ENCODE measurements at regions not wholly inside any gene's neighbourhood (a gene's known extent, or its start where the extent isn't known, plus 50 kb on each side); places are given as distances from the start of the nearest gene placed in this dataset.
"Not testable (repeated sequence)": the region's sequence is repeated elsewhere in the genome, so short reads cannot be mapped to it uniquely, and the experiment has no call there.

DNA sequence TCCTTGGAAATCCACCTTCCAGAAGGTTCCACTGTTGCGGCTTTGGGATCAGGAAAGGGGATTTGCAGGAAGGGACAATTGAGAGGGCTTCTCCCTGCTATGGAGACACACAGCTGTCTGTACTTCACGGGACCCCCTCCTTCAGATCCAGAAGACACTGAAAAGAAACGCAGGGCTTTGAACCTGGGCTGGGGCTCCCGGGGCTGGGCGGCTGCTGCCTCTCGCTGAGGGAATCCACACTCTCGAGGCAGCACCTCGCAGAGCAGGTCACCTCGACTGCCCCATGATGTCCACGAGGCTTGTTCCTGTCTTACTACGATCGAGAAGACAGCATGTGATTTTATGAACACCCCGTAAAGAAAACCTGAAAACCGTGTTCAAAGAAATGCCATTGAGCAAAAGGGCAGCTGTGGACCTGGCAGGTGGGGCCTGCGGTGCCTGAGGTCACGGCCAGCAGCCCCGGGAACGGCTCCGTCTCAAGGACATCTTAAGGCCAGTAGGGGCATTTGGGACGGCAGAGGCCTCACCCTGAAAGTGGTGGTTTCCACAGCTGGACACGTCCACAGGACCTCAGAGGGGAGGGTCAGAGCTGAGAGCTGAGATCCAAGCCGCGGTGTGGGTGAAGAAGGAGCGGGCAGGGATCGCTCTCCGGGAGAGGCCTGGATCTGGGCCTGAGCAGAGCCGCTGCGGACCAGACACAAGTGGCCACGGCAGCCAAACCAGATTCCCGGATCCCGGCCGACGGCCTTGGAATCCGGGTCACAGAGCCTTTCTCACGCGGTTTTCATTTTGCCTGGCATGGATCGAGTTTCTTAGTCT lies 165.7 kb downstream of the RTP5 start:
- H3K27ac ChIP-seq (ENCODE audit: low read depth, low read length), result no peak overlapping the region
- H3K27me3 ChIP-seq (ENCODE audit: control insufficient read depth, insufficient read depth, low read length), result peaks cover 4% of the 10 kb centered on the region

DNA sequence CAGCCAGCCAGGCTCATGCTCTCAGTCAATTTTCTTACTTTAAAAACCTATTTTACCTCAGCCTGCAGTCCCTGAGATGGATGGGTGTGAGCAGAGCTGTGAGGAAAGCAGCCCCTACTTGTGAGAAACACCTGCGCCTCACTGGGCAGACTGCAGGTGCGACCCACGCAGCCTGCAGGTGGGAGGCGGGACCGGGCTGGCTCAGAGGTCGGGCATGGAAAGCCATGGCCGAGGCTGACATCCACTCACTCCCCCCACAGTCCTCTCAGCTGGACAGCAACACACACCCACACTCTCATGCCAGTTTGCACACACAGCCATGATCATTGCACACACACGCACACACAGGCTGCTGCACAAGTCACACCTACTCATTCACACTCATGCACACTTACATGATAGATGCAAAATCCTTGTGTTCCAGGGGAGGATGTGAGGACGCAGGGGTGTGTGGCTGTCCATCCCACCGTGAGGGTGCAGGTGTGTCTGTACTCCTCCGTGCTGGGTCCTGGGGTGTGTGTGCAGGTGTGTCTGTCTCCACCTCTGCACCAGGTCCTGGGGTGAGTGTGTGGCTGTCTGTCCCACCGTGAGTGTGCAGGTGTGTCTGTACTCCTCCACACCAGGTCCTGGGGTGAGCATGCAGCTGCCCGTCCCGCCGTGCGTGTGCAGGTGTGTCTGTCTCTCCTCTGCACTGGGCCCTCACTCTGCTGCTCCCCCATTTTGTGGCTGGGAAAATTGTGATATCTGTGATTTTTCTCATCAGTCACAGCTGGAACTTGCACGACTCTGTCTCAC lies 166.5 kb downstream of the RTP5 start:
- Histone ChIP-seq H3K4me1 (ENCODE audit: control insufficient read depth, insufficient read depth, low read length) (no peaks in the 10 kb centered on the region), H3K27ac (ENCODE audit: low read depth, low read length) (no peak overlapping the region), H3K9ac (ENCODE audit: low read length) (no peak overlapping the region), H3K36me3 (ENCODE audit: control insufficient read depth, insufficient read depth, low read length) (no peaks in the 10 kb centered on the region), H3K27me3 (ENCODE audit: control insufficient read depth, insufficient read depth, low read length) (peaks cover 4% of the 10 kb centered on the region), H3K4me3 (ENCODE audit: low read length) (no peak overlapping the region)

More for the DNA sequence above, 165.7 kb downstream of the RTP5 start:
- Histone ChIP-seq H3K4me1 (ENCODE audit: control insufficient read depth, insufficient read depth, low read length) (no peaks in the 10 kb centered on the region), H3K9ac (ENCODE audit: low read length) (no peak overlapping the region), H3K4me3 (ENCODE audit: low read length) (no peak overlapping the region), H3K36me3 (ENCODE audit: control insufficient read depth, insufficient read depth, low read length) (no peaks in the 10 kb centered on the region)

DNA sequence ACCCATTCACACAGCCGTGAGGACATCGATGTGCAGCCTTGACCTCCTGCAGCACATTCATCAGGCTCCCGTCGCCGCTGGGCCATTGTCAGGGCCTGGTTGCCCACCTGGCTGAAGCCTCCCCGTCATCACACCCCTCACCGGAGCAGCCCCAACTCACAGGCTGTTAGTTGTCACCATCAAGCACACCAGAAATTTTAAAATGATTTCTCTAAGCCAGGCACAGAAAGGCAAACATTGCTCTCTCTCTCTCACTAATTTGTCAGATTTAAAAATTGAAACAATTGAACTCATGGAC lies 167.1 kb downstream of the RTP5 start:
- Histone ChIP-seq H3K36me3 (ENCODE audit: control insufficient read depth, insufficient read depth, low read length) (no peaks in the 10 kb centered on the region), H3K9ac (ENCODE audit: low read length) (no peak overlapping the region), H3K27me3 (ENCODE audit: control insufficient read depth, insufficient read depth, low read length) (peaks cover 4% of the 10 kb centered on the region), H3K4me3 (ENCODE audit: low read length) (no peak overlapping the region), H3K27ac (ENCODE audit: low read depth, low read length) (no peak overlapping the region), H3K4me1 (ENCODE audit: control insufficient read depth, insufficient read depth, low read length) (no peaks in the 10 kb centered on the region)

DNA sequence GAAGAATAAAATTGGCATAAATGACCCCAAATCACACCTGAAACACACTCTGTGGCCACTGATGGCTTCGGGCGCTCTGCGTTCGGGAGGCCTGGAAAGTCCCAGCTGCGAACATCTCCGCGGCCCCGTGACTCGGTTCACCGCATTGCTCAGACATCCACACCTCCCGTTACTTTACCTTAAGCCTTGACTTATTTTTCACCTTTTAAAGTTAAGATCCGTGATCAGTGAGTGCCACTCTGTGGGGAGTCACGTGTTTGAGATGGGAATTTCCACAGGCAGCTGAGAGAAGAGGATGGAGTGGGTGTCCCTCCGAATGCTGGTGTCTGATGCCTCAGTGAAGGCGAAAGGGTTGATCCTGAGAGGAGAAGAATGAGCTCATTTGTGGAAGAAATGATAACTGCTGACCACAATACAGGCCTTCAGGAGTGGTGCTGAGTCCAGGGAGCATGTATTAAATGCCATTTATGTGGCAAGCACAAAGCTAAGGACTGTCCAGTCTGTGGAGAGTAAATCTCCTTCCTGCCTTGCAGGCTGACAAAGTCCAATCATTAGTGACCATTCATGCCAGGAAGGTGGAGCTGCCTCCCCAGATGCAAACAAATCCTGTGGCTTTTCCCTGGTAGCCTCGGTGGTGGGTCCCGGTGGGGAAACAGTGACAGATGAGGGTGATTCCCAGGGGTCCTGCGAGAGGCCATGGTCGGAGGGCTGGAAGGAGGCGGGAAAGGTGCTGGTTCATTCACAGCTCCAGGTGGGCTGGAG lies 168.8 kb downstream of the RTP5 start:
- Histone ChIP-seq H3K9ac (ENCODE audit: low read length) (no peak overlapping the region), H3K27me3 (ENCODE audit: control insufficient read depth, insufficient read depth, low read length) (peaks cover 4% of the 10 kb centered on the region), H3K4me3 (ENCODE audit: low read length) (no peak overlapping the region), H3K27ac (ENCODE audit: low read depth, low read length) (no peak overlapping the region), H3K4me1 (ENCODE audit: control insufficient read depth, insufficient read depth, low read length) (no peaks in the 10 kb centered on the region), H3K36me3 (ENCODE audit: control insufficient read depth, insufficient read depth, low read length) (no peaks in the 10 kb centered on the region)

DNA sequence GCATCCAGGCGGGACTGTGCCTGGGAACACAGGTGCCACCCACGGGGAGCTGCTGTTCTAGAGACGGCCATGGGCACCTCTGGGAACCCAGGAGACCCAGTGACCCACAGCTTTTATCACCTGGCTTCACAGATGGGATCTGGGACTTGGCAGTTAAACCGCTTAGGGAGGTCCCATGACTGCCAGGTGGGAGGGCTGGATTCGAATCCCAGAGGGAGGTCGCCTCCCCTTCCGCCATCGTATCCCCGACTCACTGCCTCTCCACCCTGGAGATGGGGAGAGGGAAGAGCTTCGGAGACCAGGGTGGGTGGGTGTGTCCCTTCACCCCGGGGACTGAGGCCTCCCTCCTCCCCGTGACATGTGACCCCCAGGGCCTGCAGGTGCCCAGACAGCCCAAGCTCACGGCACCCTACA lies 169.4 kb downstream of the RTP5 start:
- Histone ChIP-seq H3K27ac (ENCODE audit: low read depth, low read length) (no peak overlapping the region), H3K4me1 (ENCODE audit: control insufficient read depth, insufficient read depth, low read length) (no peaks in the 10 kb centered on the region), H3K4me3 (ENCODE audit: low read length) (no peak overlapping the region), H3K9ac (ENCODE audit: low read length) (no peak overlapping the region), H3K36me3 (ENCODE audit: control insufficient read depth, insufficient read depth, low read length) (no peaks in the 10 kb centered on the region), H3K27me3 (ENCODE audit: control insufficient read depth, insufficient read depth, low read length) (peaks cover 4% of the 10 kb centered on the region)

DNA sequence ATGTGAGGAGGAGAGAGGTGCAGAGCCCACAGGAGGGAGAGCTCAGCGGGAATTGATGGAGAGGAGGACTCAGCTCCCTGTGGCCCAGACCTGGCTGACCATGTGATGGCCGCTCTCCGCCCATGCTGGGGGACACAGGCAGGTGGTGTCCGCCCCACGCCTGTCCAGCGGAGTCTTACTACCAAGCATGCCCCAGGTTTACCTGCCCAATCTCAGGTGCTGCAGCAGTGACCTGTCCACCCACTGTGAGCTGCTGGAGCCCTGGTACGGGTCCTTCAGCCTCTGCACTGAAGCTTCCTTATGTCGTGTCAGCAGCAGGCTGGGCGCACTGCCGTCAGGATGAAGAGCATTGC lies 170.8 kb downstream of the RTP5 start:
- H3K9ac ChIP-seq (ENCODE audit: low read length), result no peak overlapping the region
- H3K27me3 ChIP-seq (ENCODE audit: control insufficient read depth, insufficient read depth, low read length), result peaks cover 4% of the 10 kb centered on the region
- no peak overlapping the region for H3K27ac ChIP-seq (ENCODE audit: low read depth, low read length)
- H3K4me1 ChIP-seq (ENCODE audit: control insufficient read depth, insufficient read depth, low read length), result no peaks in the 10 kb centered on the region
- H3K36me3 ChIP-seq (ENCODE audit: control insufficient read depth, insufficient read depth, low read length), result no peaks in the 10 kb centered on the region
- no peak overlapping the region for H3K4me3 ChIP-seq (ENCODE audit: low read length)

DNA sequence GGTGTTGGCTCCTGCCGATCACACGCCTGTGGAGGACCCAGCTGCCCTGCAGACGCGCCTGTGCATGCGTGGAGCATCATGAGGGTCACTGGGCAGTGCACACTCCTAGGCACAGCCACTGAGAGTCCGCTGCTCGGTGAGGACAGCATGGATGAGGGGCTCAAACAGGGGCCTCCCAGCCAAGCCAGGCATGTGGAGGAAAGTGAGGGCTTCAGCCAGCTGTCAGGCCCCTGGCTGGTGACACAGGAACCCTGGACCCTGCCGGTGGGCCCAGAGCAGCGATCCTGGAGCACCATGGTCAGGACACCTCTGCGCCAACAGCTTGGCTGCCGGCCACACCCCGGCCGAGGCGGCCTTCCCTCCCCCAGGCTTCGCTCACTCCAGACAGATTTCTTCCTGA lies 171.2 kb downstream of the RTP5 start:
- H3K4me1 ChIP-seq (ENCODE audit: control insufficient read depth, insufficient read depth, low read length), result no peaks in the 10 kb centered on the region
- no peak overlapping the region for H3K9ac ChIP-seq (ENCODE audit: low read length)
- peaks cover 4% of the 10 kb centered on the region for H3K27me3 ChIP-seq (ENCODE audit: control insufficient read depth, insufficient read depth, low read length)
- H3K36me3 ChIP-seq (ENCODE audit: control insufficient read depth, insufficient read depth, low read length), result no peaks in the 10 kb centered on the region
- H3K4me3 ChIP-seq (ENCODE audit: low read length), result no peak overlapping the region
- H3K27ac ChIP-seq (ENCODE audit: low read depth, low read length), result no peak overlapping the region

DNA sequence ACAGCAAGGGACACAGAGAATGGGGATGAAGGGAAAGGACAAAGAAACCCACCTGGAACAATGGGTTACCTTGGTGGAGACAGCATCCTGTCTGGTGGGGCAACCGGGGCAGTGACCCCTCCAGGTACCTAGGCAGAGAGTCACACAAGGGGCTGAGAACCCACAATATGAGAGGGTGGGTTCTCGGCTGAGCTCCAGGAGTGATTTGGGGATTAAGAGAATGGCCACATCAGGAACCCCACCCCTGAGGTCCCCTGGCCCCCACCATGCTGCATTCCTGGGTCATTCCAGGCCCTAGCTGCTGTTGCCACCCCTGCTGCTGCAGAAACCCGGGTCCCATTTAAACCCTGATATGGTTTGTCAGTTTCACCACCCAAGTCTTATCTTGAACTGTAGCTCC lies 172.3 kb downstream of the RTP5 start:
- Histone ChIP-seq H3K4me1 (ENCODE audit: control insufficient read depth, insufficient read depth, low read length) (no peaks in the 10 kb centered on the region), H3K27me3 (ENCODE audit: control insufficient read depth, insufficient read depth, low read length) (peaks cover 2% of the 10 kb centered on the region), H3K9ac (ENCODE audit: low read length) (no peak overlapping the region), H3K27ac (ENCODE audit: low read depth, low read length) (no peak overlapping the region), H3K36me3 (ENCODE audit: control insufficient read depth, insufficient read depth, low read length) (no peaks in the 10 kb centered on the region), H3K4me3 (ENCODE audit: low read length) (no peak overlapping the region)

DNA sequence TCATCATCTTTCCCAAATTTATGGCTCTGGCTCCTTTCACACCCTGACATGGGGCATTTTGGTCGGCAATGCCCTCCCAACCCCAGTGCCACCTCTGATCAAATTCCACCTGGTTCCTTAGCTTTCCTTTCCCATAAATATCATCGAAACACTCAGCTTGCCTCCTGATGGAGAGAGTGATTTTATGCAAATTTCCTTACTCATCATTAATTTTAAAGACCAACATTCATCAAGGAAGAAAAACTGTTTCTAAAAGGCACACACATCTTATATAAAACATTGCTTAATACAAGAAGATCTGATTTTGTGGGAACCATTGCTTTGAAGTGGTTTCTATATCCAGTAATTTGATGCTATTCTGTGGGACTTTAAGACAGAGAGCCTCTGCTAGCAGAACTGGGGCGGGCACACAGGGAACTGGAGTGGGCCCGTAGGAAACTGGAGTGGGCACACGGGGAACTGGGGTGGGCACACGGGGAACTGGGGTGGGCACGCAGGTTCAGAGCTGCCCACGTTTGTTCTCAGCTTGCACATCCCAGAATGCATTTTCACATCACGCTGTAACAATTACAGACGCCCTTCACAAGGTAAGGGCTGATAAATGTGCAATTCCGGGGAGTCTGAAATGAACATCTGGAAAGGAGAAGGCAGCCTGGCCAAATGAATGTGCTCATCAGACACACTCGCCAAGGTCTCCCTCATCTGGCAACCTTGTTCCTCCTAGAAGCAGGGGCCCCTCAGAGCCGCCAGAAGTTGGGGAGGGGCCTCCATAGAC lies 174.2 kb downstream of the RTP5 start:
- Histone ChIP-seq H3K27me3 (ENCODE audit: control insufficient read depth, insufficient read depth, low read length) (peaks cover 2% of the 10 kb centered on the region), H3K27ac (ENCODE audit: low read depth, low read length) (no peak overlapping the region), H3K4me1 (ENCODE audit: control insufficient read depth, insufficient read depth, low read length) (no peaks in the 10 kb centered on the region), H3K36me3 (ENCODE audit: control insufficient read depth, insufficient read depth, low read length) (no peaks in the 10 kb centered on the region), H3K9ac (ENCODE audit: low read length) (no peak overlapping the region), H3K4me3 (ENCODE audit: low read length) (no peak overlapping the region)

DNA sequence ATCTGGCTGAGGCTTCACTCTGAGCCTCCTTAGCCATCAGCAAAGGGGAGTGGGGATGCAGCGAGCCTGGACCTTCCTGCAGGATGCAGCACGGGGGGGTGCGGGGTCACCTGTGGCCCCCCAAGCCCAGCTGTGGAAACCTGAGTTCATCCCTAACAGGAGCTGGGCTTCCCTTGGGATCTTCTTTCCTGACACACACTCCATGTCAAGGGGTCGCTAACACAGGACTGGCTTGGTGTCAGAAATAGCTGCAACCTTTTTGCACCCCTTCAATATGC lies 174.7 kb downstream of the RTP5 start:
- no peaks in the 10 kb centered on the region for H3K36me3 ChIP-seq (ENCODE audit: control insufficient read depth, insufficient read depth, low read length)
- H3K4me3 ChIP-seq (ENCODE audit: low read length), result no peak overlapping the region
- H3K27ac ChIP-seq (ENCODE audit: low read depth, low read length), result no peak overlapping the region
- H3K27me3 ChIP-seq (ENCODE audit: control insufficient read depth, insufficient read depth, low read length), result peaks cover 2% of the 10 kb centered on the region
- no peak overlapping the region for H3K9ac ChIP-seq (ENCODE audit: low read length)
- H3K4me1 ChIP-seq (ENCODE audit: control insufficient read depth, insufficient read depth, low read length), result no peaks in the 10 kb centered on the region

DNA sequence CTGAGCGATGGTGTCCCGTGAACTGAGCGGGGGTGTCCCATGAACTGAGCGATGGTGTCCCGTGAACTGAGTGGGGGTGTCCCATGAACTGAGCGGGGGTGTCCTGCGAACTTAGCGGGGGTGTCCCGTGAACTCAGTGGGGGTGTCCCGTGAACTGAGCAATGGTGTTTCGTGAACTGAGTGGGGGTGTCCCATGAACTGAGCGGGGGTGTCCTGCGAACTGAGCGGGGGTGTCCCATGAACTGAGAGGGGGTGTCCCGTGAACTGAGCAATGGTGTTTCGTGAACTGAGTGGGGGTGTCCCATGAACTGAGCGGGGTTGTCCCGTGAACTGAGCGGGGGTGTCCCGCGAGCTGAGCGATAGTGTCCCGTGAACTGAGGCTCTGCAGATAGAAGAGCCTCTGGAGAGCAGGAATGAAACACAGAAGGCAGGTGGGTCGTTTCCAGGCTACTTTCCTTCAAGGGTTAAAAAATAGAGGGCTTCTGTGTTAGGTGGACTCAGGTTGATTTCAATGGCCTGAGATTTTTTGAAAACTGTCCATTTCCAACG lies 176.1 kb downstream of the RTP5 start:
- not testable (repeated sequence) for H3K27me3 ChIP-seq (ENCODE audit: control insufficient read depth, insufficient read depth, low read length); H3K27ac ChIP-seq (ENCODE audit: low read depth, low read length); H3K4me3 ChIP-seq (ENCODE audit: low read length); H3K9ac ChIP-seq (ENCODE audit: low read length); H3K4me1 ChIP-seq (ENCODE audit: control insufficient read depth, insufficient read depth, low read length); H3K36me3 ChIP-seq (ENCODE audit: control insufficient read depth, insufficient read depth, low read length)

DNA sequence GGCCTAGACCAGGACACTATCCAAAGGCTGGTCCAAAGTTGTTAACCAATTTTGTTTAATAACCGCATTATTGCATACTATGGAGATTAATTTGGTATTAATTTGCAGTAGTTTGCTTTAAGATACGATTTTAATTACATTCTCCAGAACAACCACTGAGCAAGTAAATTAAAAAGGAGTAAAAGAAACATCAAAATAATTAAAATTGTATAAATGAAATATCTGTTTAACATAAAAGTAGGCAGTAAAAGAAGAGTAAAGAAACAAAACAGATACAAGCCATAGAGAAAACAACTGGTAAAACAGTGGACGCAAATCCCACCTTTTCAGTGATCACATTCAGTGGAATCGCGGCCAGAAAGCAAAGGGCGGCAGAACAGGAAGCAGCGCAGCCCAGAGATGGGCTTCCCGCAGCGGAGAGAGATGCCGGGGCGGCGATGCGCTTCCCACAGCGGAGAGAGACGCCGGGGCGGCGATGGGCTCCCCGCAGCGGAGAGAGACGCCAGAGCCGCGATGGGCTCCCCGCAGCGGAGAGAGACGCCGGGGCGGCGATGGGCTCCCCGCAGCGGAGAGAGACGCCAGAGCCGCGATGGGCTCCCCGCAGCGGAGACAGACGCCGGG lies 176.8 kb downstream of the RTP5 start:
- Histone ChIP-seq H3K4me3 (ENCODE audit: low read length) (no peak overlapping the region), H3K4me1 (ENCODE audit: control insufficient read depth, insufficient read depth, low read length) (no peaks in the 10 kb centered on the region), H3K36me3 (ENCODE audit: control insufficient read depth, insufficient read depth, low read length) (no peaks in the 10 kb centered on the region), H3K27ac (ENCODE audit: low read depth, low read length) (no peak overlapping the region), H3K9ac (ENCODE audit: low read length) (no peak overlapping the region), H3K27me3 (ENCODE audit: control insufficient read depth, insufficient read depth, low read length) (no peaks in the 10 kb centered on the region)
